Esophagus muscularis mucosa (tissue), 4 donors: ENCODE measurements at regions not wholly inside any gene's neighbourhood (a gene's known extent, or its start where the extent isn't known, plus 50 kb on each side); places are given as distances from the start of the nearest gene placed in this dataset.

ENCODE experiments used
- EP300 ChIP-seq: sonication (generic); formaldehyde crosslinking; IDR thresholded peaks from one replicate; pipeline ENCODE4 v1.6.1; 2017; ENCODE audit warnings: antibody characterized with exemption
- POLR2A ChIP-seq: fragments of 450-650 bp; IDR thresholded peaks from one replicate; pipeline ENCODE4 v1.6.1; 2017; ENCODE audit warnings: antibody characterized with exemption, moderate library complexity, mild to moderate bottlenecking, low read depth
- TF ChIP-seq, protein P1 (sequence below), 3 experiments: fragments of 200-600 bp in 2 of 3; fragments of 450-650 bp in 1 of 3; sonication (generic) in 2 of 3; IDR thresholded peaks; one replicate each; pipeline ENCODE4 v1.5.1; 2017 to 2019; ENCODE audit warnings: antibody characterized with exemption in 3 of 3, mild to moderate bottlenecking in 2 of 3, moderate library complexity in 1 of 3

- TF ChIP-seq, protein P1, sequence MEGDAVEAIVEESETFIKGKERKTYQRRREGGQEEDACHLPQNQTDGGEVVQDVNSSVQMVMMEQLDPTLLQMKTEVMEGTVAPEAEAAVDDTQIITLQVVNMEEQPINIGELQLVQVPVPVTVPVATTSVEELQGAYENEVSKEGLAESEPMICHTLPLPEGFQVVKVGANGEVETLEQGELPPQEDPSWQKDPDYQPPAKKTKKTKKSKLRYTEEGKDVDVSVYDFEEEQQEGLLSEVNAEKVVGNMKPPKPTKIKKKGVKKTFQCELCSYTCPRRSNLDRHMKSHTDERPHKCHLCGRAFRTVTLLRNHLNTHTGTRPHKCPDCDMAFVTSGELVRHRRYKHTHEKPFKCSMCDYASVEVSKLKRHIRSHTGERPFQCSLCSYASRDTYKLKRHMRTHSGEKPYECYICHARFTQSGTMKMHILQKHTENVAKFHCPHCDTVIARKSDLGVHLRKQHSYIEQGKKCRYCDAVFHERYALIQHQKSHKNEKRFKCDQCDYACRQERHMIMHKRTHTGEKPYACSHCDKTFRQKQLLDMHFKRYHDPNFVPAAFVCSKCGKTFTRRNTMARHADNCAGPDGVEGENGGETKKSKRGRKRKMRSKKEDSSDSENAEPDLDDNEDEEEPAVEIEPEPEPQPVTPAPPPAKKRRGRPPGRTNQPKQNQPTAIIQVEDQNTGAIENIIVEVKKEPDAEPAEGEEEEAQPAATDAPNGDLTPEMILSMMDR (IDR thresholded peaks at IDR 0.05) = no peak
- TF ChIP-seq POLR2A (no peak), EP300 (no peak)
These were observed 364.6 kb downstream of the AASDHPPT start for GRCh38 chr11:106442032-106442431.
